IMR-90 (cell line): ENCODE measurements at regions not wholly inside any gene's neighbourhood (a gene's known extent, or its start where the extent isn't known, plus 50 kb on each side); places are given as distances from the start of the nearest gene placed in this dataset.

ENCODE experiments used
- ATAC-seq: fragments of 200-7000 bp; cut with Tn5 transposase; 2 replicates; pipeline ENCODE4 v1.9.1; 2020; ENCODE audit warnings: low read depth, mild to moderate bottlenecking, moderate library complexity
- BruUV-seq: library from RNA; stranded (reverse); fragments of 400-500 nt; replicated peaks from 2 replicates; lab custom pipeline; 2021; lab: Mats Ljungman, UMichigan
- CTCF ChIA-PET: fragments of 300-600 bp; formaldehyde crosslinking; extraction: SDS; loops from one replicate; lab custom pipeline; 2021; ENCODE audit warnings: antibody characterized with exemption; lab: Yijun Ruan, JAX
- POLR2A ChIA-PET: fragments of 300-600 bp; sonication (Branson Sonifier 250); formaldehyde crosslinking; loops from one replicate; lab custom pipeline; 2022; ENCODE audit warnings: antibody characterized with exemption; ENCODE audit not compliant: unreplicated experiment; lab: Charles Lee
- DNase-seq: peaks from one replicate; pipeline ENCODE4 v3.0.0; 2013
- H2AFZ ChIP-seq: replicated peaks from 2 replicates; pipeline ENCODE3; 2013; ENCODE audit warnings: low read length, mild to moderate bottlenecking; ENCODE audit not compliant: poor library complexity
- H2AK5ac ChIP-seq: 2 replicates; pipeline ENCODE4 v1.6.1; 2013; ENCODE audit warnings: low read depth, low read length, inconsistent platforms
- H2AK9ac ChIP-seq: replicated peaks from 2 replicates; pipeline ENCODE3; 2013; ENCODE audit warnings: mild to moderate bottlenecking, low read depth, low read length, moderate library complexity; ENCODE audit not compliant: poor library complexity
- H2BK120ac ChIP-seq: 2 replicates; pipeline ENCODE4 v1.6.1; 2013; ENCODE audit warnings: low read depth, low read length, inconsistent platforms
- H2BK15ac ChIP-seq: 3 replicates; pipeline ENCODE4 v1.6.1; 2013; ENCODE audit warnings: low read depth, low read length, inconsistent platforms
- H2BK20ac ChIP-seq: 2 replicates; pipeline ENCODE4 v1.6.1; 2013; ENCODE audit warnings: low read depth, mild to moderate bottlenecking, inconsistent platforms, low read length, moderate library complexity
- H2BK5ac ChIP-seq: 2 replicates; pipeline ENCODE4 v1.6.1; 2013; ENCODE audit warnings: mild to moderate bottlenecking, low read depth, low read length, inconsistent platforms; ENCODE audit not compliant: poor library complexity, severe bottlenecking
- H3K14ac ChIP-seq: replicated peaks from 2 replicates; pipeline ENCODE4 v1.6.1; 2013; ENCODE audit warnings: low read depth, low read length, inconsistent platforms
- H3K18ac ChIP-seq: 2 replicates; pipeline ENCODE4 v1.6.1; 2013; ENCODE audit warnings: low read depth, low read length, control low read depth
- H3K23ac ChIP-seq: 2 replicates; pipeline ENCODE4 v1.6.1; 2013; ENCODE audit warnings: low read depth, low read length, inconsistent platforms
- H3K27ac ChIP-seq: 2 replicates; pipeline ENCODE4 v1.5.1; 2013; ENCODE audit warnings: mild to moderate bottlenecking, control low read depth, low read length; ENCODE audit not compliant: insufficient read depth
- H3K27me3 ChIP-seq: 2 replicates; pipeline ENCODE4 v1.6.1; 2013; ENCODE audit warnings: low read length; ENCODE audit not compliant: control insufficient read depth, insufficient read depth
- H3K36me3 ChIP-seq: 2 replicates; pipeline ENCODE4 v1.6.1; 2013; ENCODE audit warnings: low read length, mixed read lengths; ENCODE audit not compliant: control insufficient read depth, insufficient read depth
- H3K4ac ChIP-seq: 2 replicates; pipeline ENCODE4 v1.6.1; 2013; ENCODE audit warnings: low read depth, low read length, inconsistent platforms
- H3K4me1 ChIP-seq: 2 replicates; pipeline ENCODE4 v1.6.1; 2013; ENCODE audit warnings: low read length, mixed read lengths; ENCODE audit not compliant: control insufficient read depth, insufficient read depth
- H3K4me2 ChIP-seq: 2 replicates; pipeline ENCODE4 v1.6.1; 2013; ENCODE audit warnings: low read depth, mild to moderate bottlenecking, control low read depth, low read length, moderate library complexity
- H3K4me3 ChIP-seq: 2 replicates; pipeline ENCODE4 v1.5.1; 2013; ENCODE audit warnings: low read depth, mild to moderate bottlenecking, control low read depth, low read length, moderate library complexity; ENCODE audit not compliant: insufficient read depth
- H3K56ac ChIP-seq: 2 replicates; pipeline ENCODE4 v1.6.1; 2013; ENCODE audit warnings: low read length, inconsistent platforms; ENCODE audit not compliant: insufficient read depth; ENCODE audit errors: extremely low read depth
- H3K79me1 ChIP-seq, 2 experiments: 2 replicates each; pipeline ENCODE4 v1.6.1; 2013; ENCODE audit warnings: low read length in 2 of 2, inconsistent platforms in 1 of 2, low read depth in 1 of 2
- H3K9ac ChIP-seq: 2 replicates; pipeline ENCODE4 v1.6.1; 2013; ENCODE audit warnings: low read depth, low read length, control low read depth
- H3K9me1 ChIP-seq: 2 replicates; pipeline ENCODE4 v1.6.1; 2013; ENCODE audit warnings: low read length, inconsistent platforms; ENCODE audit not compliant: insufficient read depth
- H3K9me3 ChIP-seq: 2 replicates; pipeline ENCODE4 v1.6.1; 2013; ENCODE audit warnings: low read length; ENCODE audit not compliant: control insufficient read depth, insufficient read depth
- H4K20me1 ChIP-seq: 2 replicates; pipeline ENCODE4 v1.6.1; 2013; ENCODE audit warnings: low read length, inconsistent platforms; ENCODE audit not compliant: insufficient read depth
- H4K5ac ChIP-seq: 2 replicates; pipeline ENCODE4 v1.6.1; 2013; ENCODE audit warnings: mild to moderate bottlenecking, low read depth, low read length, control low read depth
- H4K8ac ChIP-seq, 2 experiments: 2 replicates each; pipeline ENCODE4 v1.6.1; 2013; ENCODE audit warnings: low read depth in 2 of 2, low read length in 2 of 2, control low read depth in 1 of 2, inconsistent platforms in 1 of 2
- H4K91ac ChIP-seq: 2 replicates; pipeline ENCODE4 v1.6.1; 2013; ENCODE audit warnings: low read depth, low read length, inconsistent platforms; ENCODE audit not compliant: insufficient read depth
- BHLHE40 ChIP-seq: fragments of 150-350 bp; IDR thresholded peaks from 2 replicates; pipeline ENCODE4 v1.6.1; 2016; ENCODE audit warnings: mild to moderate bottlenecking, low read depth, low read length
- CEBPB ChIP-seq: IDR thresholded peaks from 2 replicates; pipeline ENCODE4 v1.6.1; 2012; ENCODE audit warnings: low read depth, low read length, improper control_type of control experiment
- CHD1 ChIP-seq: IDR thresholded peaks from 2 replicates; pipeline ENCODE4 v1.6.1; 2012; ENCODE audit warnings: low read depth, low read length, improper control_type of control experiment
- CTCF ChIP-seq: conservative IDR thresholded peaks from 2 replicates; pipeline ENCODE4 v1.5.1; 2012; ENCODE audit warnings: mild to moderate bottlenecking, low read depth, low read length, improper control_type of control experiment
- FOS ChIP-seq: fragments of 150-350 bp; IDR thresholded peaks from 2 replicates; pipeline ENCODE4 v1.6.1; 2016; ENCODE audit warnings: low read depth, low read length
- MAFK ChIP-seq: IDR thresholded peaks from 2 replicates; pipeline ENCODE4 v1.6.1; 2012; ENCODE audit warnings: low read depth, low read length, improper control_type of control experiment
- MAZ ChIP-seq: IDR thresholded peaks from 2 replicates; pipeline ENCODE4 v1.6.1; 2012; ENCODE audit warnings: low read depth, mild to moderate bottlenecking, low read length, improper control_type of control experiment, moderate library complexity, borderline replicate concordance
- MXI1 ChIP-seq: IDR thresholded peaks from 2 replicates; pipeline ENCODE4 v1.6.1; 2012; ENCODE audit warnings: low read depth, mild to moderate bottlenecking, low read length, moderate library complexity, borderline replicate concordance
- RAD21 ChIP-seq: IDR thresholded peaks from 2 replicates; pipeline ENCODE4 v1.6.1; 2012; ENCODE audit warnings: low read length, improper control_type of control experiment
- RCOR1 ChIP-seq: IDR thresholded peaks from 2 replicates; pipeline ENCODE4 v1.6.1; 2012; ENCODE audit warnings: mild to moderate bottlenecking, low read length, improper control_type of control experiment; ENCODE audit not compliant: insufficient replicate concordance
- RFX5 ChIP-seq: IDR thresholded peaks from 2 replicates; pipeline ENCODE4 v1.8.0; 2012; ENCODE audit warnings: low read depth, mild to moderate bottlenecking, low read length, moderate library complexity
- SMC3 ChIP-seq: fragments of 150-350 bp; IDR thresholded peaks from 2 replicates; pipeline ENCODE4 v1.6.1; 2016; ENCODE audit warnings: low read depth, mild to moderate bottlenecking, antibody characterized with exemption, low read length, moderate library complexity
- WGBS, 2 experiments: methylation state at CpG; one replicate each; pipeline versions ENCODE4 v1.1.5 to v1.1.7; 2013; ENCODE audit warnings: missing lambda C conversion rate in 2 of 2; ENCODE audit not compliant: insufficient read length in 1 of 2; ENCODE audit errors: extremely low coverage in 2 of 2; 5-methylcytosine and 5-hydroxymethylcytosine counted together
- dilution Hi-C: fragments of 300-500 bp; cut with HindIII; formaldehyde crosslinking; loops from one replicate; pipeline ENCODE4 v1.14.3; 2018; ENCODE audit warnings: low sequenced_read_pairs; ENCODE audit not compliant: unreplicated experiment
- in situ Hi-C: fragments of 300-500 bp; cut with MboI; formaldehyde crosslinking; loops from 3 replicates; pipeline ENCODE4 v1.14.3; 2019; ENCODE audit warnings: low sequenced_read_pairs, inconsistent platforms, mixed read lengths
- intact Hi-C: fragments of 100-400 bp; cut with micrococcal nuclease; formaldehyde crosslinking; loops from 2 replicates; pipeline ENCODE4 v1.10.0; 2022

- in situ Hi-C loops (no loop called here), intact Hi-C loops (no loop called here), dilution Hi-C loops (no loop called here)
- WGBS, 2 experiments: no CpG with 5 or more reads among the region's 4 CpGs
- Histone ChIP-seq H2BK120ac (no peak overlapping the region), H3K36me3 (no peaks in the 10 kb centered on the region), H3K9ac (no peak overlapping the region), H2AK9ac (no peak overlapping the region), H2AK5ac (no peak overlapping the region), H3K79me1 (no peaks in the 10 kb centered on the region), H2BK20ac (no peak overlapping the region), H4K91ac (no peak overlapping the region), H2BK5ac (no peak overlapping the region), H3K4me1 (no peaks in the 10 kb centered on the region), H3K4me3 (no peak overlapping the region), H3K4me2 (no peak overlapping the region), H3K4ac (no peak overlapping the region), H3K27ac (no peak overlapping the region), H3K14ac (no peak overlapping the region), H3K9me1 (no peaks in the 10 kb centered on the region), H3K23ac (no peak overlapping the region), H4K5ac (no peak overlapping the region), H2BK15ac (no peak overlapping the region), H2AFZ (no peak overlapping the region), H3K9me3 (peaks cover 27% of the 10 kb centered on the region), H4K8ac (no peak overlapping the region), H4K20me1 (no peaks in the 10 kb centered on the region), H3K27me3 (no peaks in the 10 kb centered on the region; the same call in 1 of the 2 replicates), H3K18ac (no peak overlapping the region), H3K56ac (no peak overlapping the region)
- ATAC-seq: no peak
- CTCF ChIA-PET: no interaction called here
- BruUV-seq: no TSS peak
- no peak for TF ChIP-seq FOS
- no peak for TF ChIP-seq CEBPB
- no peak for TF ChIP-seq CTCF
- TF ChIP-seq CHD1: no peak
- no peak for TF ChIP-seq RCOR1
- no peak for TF ChIP-seq RAD21
- no peak for TF ChIP-seq BHLHE40
- no peak for TF ChIP-seq SMC3
- TF ChIP-seq MAFK: no peak
- TF ChIP-seq RFX5: no peak
- no peak for TF ChIP-seq MXI1
- TF ChIP-seq MAZ: no peak
- no peak for DNase-seq
- POLR2A ChIA-PET: no interaction called here
Observed at GRCh38 chr9:135002802-135003201, 84.7 kb upstream of the OLFM1 start.
